Muscle layer of duodenum (tissue), 2 donors: ENCODE measurements at regions not wholly inside any gene's neighbourhood (a gene's known extent, or its start where the extent isn't known, plus 50 kb on each side); places are given as distances from the start of the nearest gene placed in this dataset.

Experiments used
- H3K27ac ChIP-seq: one replicate; pipeline ENCODE4 v1.7.0; 2013; ENCODE audit warnings: mild to moderate bottlenecking, low read length
- H3K27me3 ChIP-seq: one replicate; pipeline ENCODE4 v1.7.0; 2013; ENCODE audit warnings: low read depth, mild to moderate bottlenecking, control low read depth, low read length
- H3K36me3 ChIP-seq, 2 donors: one replicate each; pipeline ENCODE4 v1.7.0; 2013; ENCODE audit warnings: low read length in 2 of 2, control low read depth in 1 of 2, mild to moderate bottlenecking in 1 of 2; ENCODE audit not compliant: insufficient read depth in 2 of 2, control insufficient read depth in 1 of 2
- H3K4me1 ChIP-seq, 2 donors: one replicate each; pipeline ENCODE4 v1.7.0; 2013; ENCODE audit warnings: low read length in 2 of 2, mild to moderate bottlenecking in 2 of 2, control low read depth in 1 of 2, moderate library complexity in 1 of 2; ENCODE audit not compliant: insufficient read depth in 2 of 2, control insufficient read depth in 1 of 2
- H3K4me3 ChIP-seq, 2 donors: one replicate each; pipeline ENCODE4 v1.7.0; 2013; ENCODE audit warnings: low read length in 2 of 2, low read depth in 1 of 2, mild to moderate bottlenecking in 1 of 2
- H3K9me3 ChIP-seq, 2 donors: one replicate each; pipeline ENCODE4 v1.7.0; 2013; ENCODE audit warnings: low read length in 2 of 2, control low read depth in 1 of 2, mild to moderate bottlenecking in 1 of 2; ENCODE audit not compliant: control insufficient read depth in 1 of 2
- donor health status: healthy.

GRCh38 chr3:68220832-68221231 is 566.4 kb upstream of the SUCLG2 start:
- H3K4me3 ChIP-seq, result no peak overlapping the region
- no peaks in the 10 kb centered on the region for H3K4me1 ChIP-seq
- H3K9me3 ChIP-seq, result no peaks in the 10 kb centered on the region
- no peaks in the 10 kb centered on the region for H3K27me3 ChIP-seq
- no peaks in the 10 kb centered on the region for H3K36me3 ChIP-seq
- H3K27ac ChIP-seq, result no peak overlapping the region

- Histone ChIP-seq H3K9me3 (no peaks in the 10 kb centered on the region), H3K27me3 (no peaks in the 10 kb centered on the region), H3K4me3 (no peak overlapping the region), H3K4me1 (no peaks in the 10 kb centered on the region), H3K36me3 (no peaks in the 10 kb centered on the region), H3K27ac (no peak overlapping the region)
Measured at GRCh38 chr3:68211637-68212036, 557.2 kb upstream of the SUCLG2 start.

GRCh38 chr3:68210635-68211034 is 556.2 kb upstream of the SUCLG2 start:
- no peaks in the 10 kb centered on the region for H3K9me3 ChIP-seq
- no peaks in the 10 kb centered on the region for H3K4me1 ChIP-seq
- H3K27me3 ChIP-seq, result no peaks in the 10 kb centered on the region
- H3K27ac ChIP-seq, result no peak overlapping the region
- no peak overlapping the region for H3K4me3 ChIP-seq
- H3K36me3 ChIP-seq, result no peaks in the 10 kb centered on the region

- H3K27me3 ChIP-seq, result no peaks in the 10 kb centered on the region
- H3K4me1 ChIP-seq, result no peaks in the 10 kb centered on the region
- no peak overlapping the region for H3K27ac ChIP-seq
- H3K36me3 ChIP-seq, result no peaks in the 10 kb centered on the region
- no peak overlapping the region for H3K4me3 ChIP-seq
- H3K9me3 ChIP-seq, result peaks cover 0 to 13% of the 10 kb centered on the region in 2 donors
Measured at GRCh38 chr3:68207327-68207726, 552.9 kb upstream of the SUCLG2 start.

- Histone ChIP-seq H3K9me3 (peaks cover 0 to 14% of the 10 kb centered on the region in 2 donors), H3K4me1 (no peaks in the 10 kb centered on the region), H3K36me3 (no peaks in the 10 kb centered on the region), H3K27me3 (no peaks in the 10 kb centered on the region), H3K4me3 (no peak overlapping the region), H3K27ac (no peak overlapping the region)
Measured at GRCh38 chr3:68206524-68207117, 552.2 kb upstream of the SUCLG2 start.

GRCh38 chr3:68186733-68187132 is 532.3 kb upstream of the SUCLG2 start:
- no peaks in the 10 kb centered on the region for H3K36me3 ChIP-seq
- H3K4me1 ChIP-seq, result no peaks in the 10 kb centered on the region
- peaks cover 0 to 5% of the 10 kb centered on the region in 2 donors for H3K9me3 ChIP-seq
- no peak overlapping the region for H3K4me3 ChIP-seq
- H3K27ac ChIP-seq, result no peak overlapping the region
- no peaks in the 10 kb centered on the region for H3K27me3 ChIP-seq

- Histone ChIP-seq H3K27ac (no peak overlapping the region), H3K9me3 (peaks cover 0 to 19% of the 10 kb centered on the region in 2 donors), H3K4me3 (no peak overlapping the region), H3K27me3 (no peaks in the 10 kb centered on the region), H3K4me1 (no peaks in the 10 kb centered on the region), H3K36me3 (no peaks in the 10 kb centered on the region)
Measured at GRCh38 chr3:68176600-68176999, 522.2 kb upstream of the SUCLG2 start.

GRCh38 chr3:68173012-68173634 is 518.7 kb upstream of the SUCLG2 start:
- Histone ChIP-seq H3K9me3 (peaks cover 0 to 26% of the 10 kb centered on the region in 2 donors), H3K4me1 (no peaks in the 10 kb centered on the region), H3K27ac (no peak overlapping the region), H3K4me3 (no peak overlapping the region), H3K27me3 (no peaks in the 10 kb centered on the region), H3K36me3 (no peaks in the 10 kb centered on the region)

GRCh38 chr3:68172039-68172438 is 517.6 kb upstream of the SUCLG2 start:
- Histone ChIP-seq H3K27me3 (no peaks in the 10 kb centered on the region), H3K36me3 (no peaks in the 10 kb centered on the region), H3K4me3 (no peak overlapping the region), H3K4me1 (no peaks in the 10 kb centered on the region), H3K9me3 (peaks cover 0 to 26% of the 10 kb centered on the region in 2 donors), H3K27ac (no peak overlapping the region)

GRCh38 chr3:68163968-68164367 is 509.6 kb upstream of the SUCLG2 start:
- Histone ChIP-seq H3K9me3 (no peaks in the 10 kb centered on the region), H3K4me3 (no peak overlapping the region), H3K27me3 (no peaks in the 10 kb centered on the region), H3K27ac (no peak overlapping the region), H3K4me1 (no peaks in the 10 kb centered on the region), H3K36me3 (no peaks in the 10 kb centered on the region)

GRCh38 chr3:68163062-68163461 is 508.6 kb upstream of the SUCLG2 start:
- H3K9me3 ChIP-seq, result no peaks in the 10 kb centered on the region
- H3K36me3 ChIP-seq, result no peaks in the 10 kb centered on the region
- no peak overlapping the region for H3K4me3 ChIP-seq
- H3K27ac ChIP-seq, result no peak overlapping the region
- no peaks in the 10 kb centered on the region for H3K4me1 ChIP-seq
- H3K27me3 ChIP-seq, result no peaks in the 10 kb centered on the region

GRCh38 chr3:68162644-68163043 is 508.2 kb upstream of the SUCLG2 start:
- no peaks in the 10 kb centered on the region for H3K9me3 ChIP-seq
- no peak overlapping the region for H3K4me3 ChIP-seq
- H3K4me1 ChIP-seq, result no peaks in the 10 kb centered on the region
- H3K27ac ChIP-seq, result no peak overlapping the region
- no peaks in the 10 kb centered on the region for H3K36me3 ChIP-seq
- no peaks in the 10 kb centered on the region for H3K27me3 ChIP-seq
